ENCODE measurements at regions not wholly inside any gene's neighbourhood (a gene's known extent, or its start where the extent isn't known, plus 50 kb on each side); places are given as distances from the start of the nearest gene placed in this dataset.

- TF ChIP-seq, protein P1, sequence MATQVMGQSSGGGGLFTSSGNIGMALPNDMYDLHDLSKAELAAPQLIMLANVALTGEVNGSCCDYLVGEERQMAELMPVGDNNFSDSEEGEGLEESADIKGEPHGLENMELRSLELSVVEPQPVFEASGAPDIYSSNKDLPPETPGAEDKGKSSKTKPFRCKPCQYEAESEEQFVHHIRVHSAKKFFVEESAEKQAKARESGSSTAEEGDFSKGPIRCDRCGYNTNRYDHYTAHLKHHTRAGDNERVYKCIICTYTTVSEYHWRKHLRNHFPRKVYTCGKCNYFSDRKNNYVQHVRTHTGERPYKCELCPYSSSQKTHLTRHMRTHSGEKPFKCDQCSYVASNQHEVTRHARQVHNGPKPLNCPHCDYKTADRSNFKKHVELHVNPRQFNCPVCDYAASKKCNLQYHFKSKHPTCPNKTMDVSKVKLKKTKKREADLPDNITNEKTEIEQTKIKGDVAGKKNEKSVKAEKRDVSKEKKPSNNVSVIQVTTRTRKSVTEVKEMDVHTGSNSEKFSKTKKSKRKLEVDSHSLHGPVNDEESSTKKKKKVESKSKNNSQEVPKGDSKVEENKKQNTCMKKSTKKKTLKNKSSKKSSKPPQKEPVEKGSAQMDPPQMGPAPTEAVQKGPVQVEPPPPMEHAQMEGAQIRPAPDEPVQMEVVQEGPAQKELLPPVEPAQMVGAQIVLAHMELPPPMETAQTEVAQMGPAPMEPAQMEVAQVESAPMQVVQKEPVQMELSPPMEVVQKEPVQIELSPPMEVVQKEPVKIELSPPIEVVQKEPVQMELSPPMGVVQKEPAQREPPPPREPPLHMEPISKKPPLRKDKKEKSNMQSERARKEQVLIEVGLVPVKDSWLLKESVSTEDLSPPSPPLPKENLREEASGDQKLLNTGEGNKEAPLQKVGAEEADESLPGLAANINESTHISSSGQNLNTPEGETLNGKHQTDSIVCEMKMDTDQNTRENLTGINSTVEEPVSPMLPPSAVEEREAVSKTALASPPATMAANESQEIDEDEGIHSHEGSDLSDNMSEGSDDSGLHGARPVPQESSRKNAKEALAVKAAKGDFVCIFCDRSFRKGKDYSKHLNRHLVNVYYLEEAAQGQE (IDR thresholded peaks at IDR 0.05; ENCODE audit: insufficient read depth in 1 of 2, low read depth in 2 of 2, low read length in 2 of 2) = no peak
- TF ChIP-seq POLR2AphosphoS5 (IDR thresholded peaks at IDR 0.05; ENCODE audit: low read depth, low read length) (no peak), TAF1 (IDR thresholded peaks at IDR 0.05; ENCODE audit: borderline replicate concordance, insufficient read depth, low read length) (no peak), SIN3A (IDR thresholded peaks at IDR 0.05; ENCODE audit: borderline replicate concordance, insufficient read depth, low read length) (no peak)
Measured at GRCh38 chr16:62585041-62585545, 548.9 kb upstream of the CDH8 start.

All from PFSK-1 (cell line).